IMR-90 (cell line): ENCODE measurements at regions not wholly inside any gene's neighbourhood (a gene's known extent, or its start where the extent isn't known, plus 50 kb on each side); places are given as distances from the start of the nearest gene placed in this dataset.

ENCODE experiments used
- ATAC-seq: fragments of 200-7000 bp; cut with Tn5 transposase; 2 replicates; pipeline ENCODE4 v1.9.1; 2020; ENCODE audit warnings: low read depth, mild to moderate bottlenecking, moderate library complexity
- BruUV-seq: library from RNA; stranded (reverse); fragments of 400-500 nt; replicated peaks from 2 replicates; lab custom pipeline; 2021; lab: Mats Ljungman, UMichigan
- CTCF ChIA-PET: fragments of 300-600 bp; formaldehyde crosslinking; extraction: SDS; loops from one replicate; lab custom pipeline; 2021; ENCODE audit warnings: antibody characterized with exemption; lab: Yijun Ruan, JAX
- POLR2A ChIA-PET: fragments of 300-600 bp; sonication (Branson Sonifier 250); formaldehyde crosslinking; loops from one replicate; lab custom pipeline; 2022; ENCODE audit warnings: antibody characterized with exemption; ENCODE audit not compliant: unreplicated experiment; lab: Charles Lee
- DNase-seq: peaks from one replicate; pipeline ENCODE4 v3.0.0; 2013
- H2AFZ ChIP-seq: replicated peaks from 2 replicates; pipeline ENCODE3; 2013; ENCODE audit warnings: low read length, mild to moderate bottlenecking; ENCODE audit not compliant: poor library complexity
- H2AK5ac ChIP-seq: 2 replicates; pipeline ENCODE4 v1.6.1; 2013; ENCODE audit warnings: low read depth, low read length, inconsistent platforms
- H2AK9ac ChIP-seq: replicated peaks from 2 replicates; pipeline ENCODE3; 2013; ENCODE audit warnings: mild to moderate bottlenecking, low read depth, low read length, moderate library complexity; ENCODE audit not compliant: poor library complexity
- H2BK120ac ChIP-seq: 2 replicates; pipeline ENCODE4 v1.6.1; 2013; ENCODE audit warnings: low read depth, low read length, inconsistent platforms
- H2BK15ac ChIP-seq: 3 replicates; pipeline ENCODE4 v1.6.1; 2013; ENCODE audit warnings: low read depth, low read length, inconsistent platforms
- H2BK20ac ChIP-seq: 2 replicates; pipeline ENCODE4 v1.6.1; 2013; ENCODE audit warnings: low read depth, mild to moderate bottlenecking, inconsistent platforms, low read length, moderate library complexity
- H2BK5ac ChIP-seq: 2 replicates; pipeline ENCODE4 v1.6.1; 2013; ENCODE audit warnings: mild to moderate bottlenecking, low read depth, low read length, inconsistent platforms; ENCODE audit not compliant: poor library complexity, severe bottlenecking
- H3K14ac ChIP-seq: replicated peaks from 2 replicates; pipeline ENCODE4 v1.6.1; 2013; ENCODE audit warnings: low read depth, low read length, inconsistent platforms
- H3K18ac ChIP-seq: 2 replicates; pipeline ENCODE4 v1.6.1; 2013; ENCODE audit warnings: low read depth, low read length, control low read depth
- H3K23ac ChIP-seq: 2 replicates; pipeline ENCODE4 v1.6.1; 2013; ENCODE audit warnings: low read depth, low read length, inconsistent platforms
- H3K27ac ChIP-seq: 2 replicates; pipeline ENCODE4 v1.5.1; 2013; ENCODE audit warnings: mild to moderate bottlenecking, control low read depth, low read length; ENCODE audit not compliant: insufficient read depth
- H3K27me3 ChIP-seq: 2 replicates; pipeline ENCODE4 v1.6.1; 2013; ENCODE audit warnings: low read length; ENCODE audit not compliant: control insufficient read depth, insufficient read depth
- H3K36me3 ChIP-seq: 2 replicates; pipeline ENCODE4 v1.6.1; 2013; ENCODE audit warnings: low read length, mixed read lengths; ENCODE audit not compliant: control insufficient read depth, insufficient read depth
- H3K4ac ChIP-seq: 2 replicates; pipeline ENCODE4 v1.6.1; 2013; ENCODE audit warnings: low read depth, low read length, inconsistent platforms
- H3K4me1 ChIP-seq: 2 replicates; pipeline ENCODE4 v1.6.1; 2013; ENCODE audit warnings: low read length, mixed read lengths; ENCODE audit not compliant: control insufficient read depth, insufficient read depth
- H3K4me2 ChIP-seq: 2 replicates; pipeline ENCODE4 v1.6.1; 2013; ENCODE audit warnings: low read depth, mild to moderate bottlenecking, control low read depth, low read length, moderate library complexity
- H3K4me3 ChIP-seq: 2 replicates; pipeline ENCODE4 v1.5.1; 2013; ENCODE audit warnings: low read depth, mild to moderate bottlenecking, control low read depth, low read length, moderate library complexity; ENCODE audit not compliant: insufficient read depth
- H3K56ac ChIP-seq: 2 replicates; pipeline ENCODE4 v1.6.1; 2013; ENCODE audit warnings: low read length, inconsistent platforms; ENCODE audit not compliant: insufficient read depth; ENCODE audit errors: extremely low read depth
- H3K79me1 ChIP-seq, 2 experiments: 2 replicates each; pipeline ENCODE4 v1.6.1; 2013; ENCODE audit warnings: low read length in 2 of 2, inconsistent platforms in 1 of 2, low read depth in 1 of 2
- H3K9ac ChIP-seq: 2 replicates; pipeline ENCODE4 v1.6.1; 2013; ENCODE audit warnings: low read depth, low read length, control low read depth
- H3K9me1 ChIP-seq: 2 replicates; pipeline ENCODE4 v1.6.1; 2013; ENCODE audit warnings: low read length, inconsistent platforms; ENCODE audit not compliant: insufficient read depth
- H3K9me3 ChIP-seq: 2 replicates; pipeline ENCODE4 v1.6.1; 2013; ENCODE audit warnings: low read length; ENCODE audit not compliant: control insufficient read depth, insufficient read depth
- H4K20me1 ChIP-seq: 2 replicates; pipeline ENCODE4 v1.6.1; 2013; ENCODE audit warnings: low read length, inconsistent platforms; ENCODE audit not compliant: insufficient read depth
- H4K5ac ChIP-seq: 2 replicates; pipeline ENCODE4 v1.6.1; 2013; ENCODE audit warnings: mild to moderate bottlenecking, low read depth, low read length, control low read depth
- H4K8ac ChIP-seq, 2 experiments: 2 replicates each; pipeline ENCODE4 v1.6.1; 2013; ENCODE audit warnings: low read depth in 2 of 2, low read length in 2 of 2, control low read depth in 1 of 2, inconsistent platforms in 1 of 2
- H4K91ac ChIP-seq: 2 replicates; pipeline ENCODE4 v1.6.1; 2013; ENCODE audit warnings: low read depth, low read length, inconsistent platforms; ENCODE audit not compliant: insufficient read depth
- BHLHE40 ChIP-seq: fragments of 150-350 bp; IDR thresholded peaks from 2 replicates; pipeline ENCODE4 v1.6.1; 2016; ENCODE audit warnings: mild to moderate bottlenecking, low read depth, low read length
- CEBPB ChIP-seq: IDR thresholded peaks from 2 replicates; pipeline ENCODE4 v1.6.1; 2012; ENCODE audit warnings: low read depth, low read length, improper control_type of control experiment
- CHD1 ChIP-seq: IDR thresholded peaks from 2 replicates; pipeline ENCODE4 v1.6.1; 2012; ENCODE audit warnings: low read depth, low read length, improper control_type of control experiment
- CTCF ChIP-seq: conservative IDR thresholded peaks from 2 replicates; pipeline ENCODE4 v1.5.1; 2012; ENCODE audit warnings: mild to moderate bottlenecking, low read depth, low read length, improper control_type of control experiment
- ELK1 ChIP-seq: fragments of 150-350 bp; IDR thresholded peaks from 2 replicates; pipeline ENCODE4 v1.6.1; 2016; ENCODE audit warnings: low read depth, mild to moderate bottlenecking, low read length, moderate library complexity, borderline replicate concordance
- FOS ChIP-seq: fragments of 150-350 bp; IDR thresholded peaks from 2 replicates; pipeline ENCODE4 v1.6.1; 2016; ENCODE audit warnings: low read depth, low read length
- MAFK ChIP-seq: IDR thresholded peaks from 2 replicates; pipeline ENCODE4 v1.6.1; 2012; ENCODE audit warnings: low read depth, low read length, improper control_type of control experiment
- MAZ ChIP-seq: IDR thresholded peaks from 2 replicates; pipeline ENCODE4 v1.6.1; 2012; ENCODE audit warnings: low read depth, mild to moderate bottlenecking, low read length, improper control_type of control experiment, moderate library complexity, borderline replicate concordance
- MXI1 ChIP-seq: IDR thresholded peaks from 2 replicates; pipeline ENCODE4 v1.6.1; 2012; ENCODE audit warnings: low read depth, mild to moderate bottlenecking, low read length, moderate library complexity, borderline replicate concordance
- NFE2L2 ChIP-seq: fragments of 150-350 bp; IDR thresholded peaks from 2 replicates; pipeline ENCODE4 v1.6.1; 2016; ENCODE audit warnings: low read depth, mild to moderate bottlenecking, low read length
- POLR2A ChIP-seq: IDR thresholded peaks from 2 replicates; pipeline ENCODE4 v1.6.1; 2012; ENCODE audit warnings: mild to moderate bottlenecking, low read depth, low read length
- RAD21 ChIP-seq: IDR thresholded peaks from 2 replicates; pipeline ENCODE4 v1.6.1; 2012; ENCODE audit warnings: low read length, improper control_type of control experiment
- RCOR1 ChIP-seq: IDR thresholded peaks from 2 replicates; pipeline ENCODE4 v1.6.1; 2012; ENCODE audit warnings: mild to moderate bottlenecking, low read length, improper control_type of control experiment; ENCODE audit not compliant: insufficient replicate concordance
- RFX5 ChIP-seq: IDR thresholded peaks from 2 replicates; pipeline ENCODE4 v1.8.0; 2012; ENCODE audit warnings: low read depth, mild to moderate bottlenecking, low read length, moderate library complexity
- SMC3 ChIP-seq: fragments of 150-350 bp; IDR thresholded peaks from 2 replicates; pipeline ENCODE4 v1.6.1; 2016; ENCODE audit warnings: low read depth, mild to moderate bottlenecking, antibody characterized with exemption, low read length, moderate library complexity
- WGBS, 2 experiments: methylation state at CpG; one replicate each; pipeline versions ENCODE4 v1.1.5 to v1.1.7; 2013; ENCODE audit warnings: missing lambda C conversion rate in 2 of 2; ENCODE audit not compliant: insufficient read length in 1 of 2; ENCODE audit errors: extremely low coverage in 2 of 2; 5-methylcytosine and 5-hydroxymethylcytosine counted together
- dilution Hi-C: fragments of 300-500 bp; cut with HindIII; formaldehyde crosslinking; loops from one replicate; pipeline ENCODE4 v1.14.3; 2018; ENCODE audit warnings: low sequenced_read_pairs; ENCODE audit not compliant: unreplicated experiment
- in situ Hi-C: fragments of 300-500 bp; cut with MboI; formaldehyde crosslinking; loops from 3 replicates; pipeline ENCODE4 v1.14.3; 2019; ENCODE audit warnings: low sequenced_read_pairs, inconsistent platforms, mixed read lengths
- intact Hi-C: fragments of 100-400 bp; cut with micrococcal nuclease; formaldehyde crosslinking; loops from 2 replicates; pipeline ENCODE4 v1.10.0; 2022
- TF ChIP-seq, protein P1 (sequence below): fragments of 150-350 bp; IDR thresholded peaks from 2 replicates; pipeline ENCODE4 v1.6.1; 2017; ENCODE audit warnings: mild to moderate bottlenecking, antibody characterized with exemption, low read length, low read depth

DNA sequence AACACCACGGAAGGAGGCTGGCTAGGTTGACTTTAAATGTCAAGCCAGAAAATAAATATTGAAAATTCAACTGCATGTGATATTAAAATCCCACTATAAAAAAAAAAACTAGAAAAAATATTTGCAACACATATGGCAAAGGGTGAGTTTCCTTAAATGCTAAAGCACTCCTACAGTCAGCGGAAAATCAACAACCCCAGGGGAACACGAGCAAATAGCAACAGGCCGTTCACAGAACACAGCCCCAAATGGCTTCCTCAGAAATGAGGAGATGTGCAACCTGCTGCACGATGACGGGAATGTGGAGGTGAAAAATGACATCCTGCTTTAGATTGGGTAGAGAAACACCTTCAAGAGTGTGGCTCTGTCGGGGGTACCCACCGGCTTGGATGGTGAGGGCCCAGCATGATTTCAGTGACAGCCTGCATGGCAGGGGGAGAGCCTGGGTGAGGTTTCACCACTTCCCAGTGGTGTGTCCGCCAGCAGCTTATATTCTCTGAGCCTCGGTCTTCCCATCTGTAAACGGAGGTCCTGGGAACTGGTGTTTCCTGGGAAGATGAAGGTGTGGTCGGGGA lies 157.9 kb upstream of the GLI2 start:
- Histone ChIP-seq H3K4me2 (no peak overlapping the region), H3K9ac (no peak overlapping the region), H3K4ac (no peak overlapping the region), H4K8ac (no peak overlapping the region), H2BK20ac (no peak overlapping the region), H3K79me1 (no peaks in the 10 kb centered on the region), H2AK9ac (no peak overlapping the region), H2BK15ac (no peak overlapping the region), H3K9me3 (peaks cover 2% of the 10 kb centered on the region; the same call in 1 of the 2 replicates), H4K5ac (no peak overlapping the region), H4K91ac (no peak overlapping the region), H3K4me3 (no peak overlapping the region), H3K4me1 (no peaks in the 10 kb centered on the region), H3K36me3 (no peaks in the 10 kb centered on the region), H2AK5ac (no peak overlapping the region), H2BK120ac (no peak overlapping the region), H2BK5ac (no peak overlapping the region), H3K9me1 (0 out of 2 replicates have a peak, but pooled peaks cover 6% of the 10 kb centered on the region), H2AFZ (no peak overlapping the region), H3K56ac (no peak overlapping the region), H3K27ac (no peak overlapping the region), H3K27me3 (peaks cover 65% of the 10 kb centered on the region), H3K23ac (no peak overlapping the region), H3K14ac (no peak overlapping the region), H3K18ac (no peak overlapping the region), H4K20me1 (no peaks in the 10 kb centered on the region)
- DNase-seq: no peak
- CTCF ChIA-PET: no interaction called here
- POLR2A ChIA-PET: no interaction called here
- BruUV-seq: no TSS peak
- intact Hi-C loops (no loop called here), in situ Hi-C loops (no loop called here), dilution Hi-C loops (no loop called here)
- WGBS, 2 experiments: 40% methylated on average over 1 of the region's 12 CpGs; no CpG with 5 or more reads in 1 of the 2 experiments
- ATAC-seq: no peak
- TF ChIP-seq RAD21 (no peak), MAZ (no peak), RCOR1 (no peak), CHD1 (no peak), BHLHE40 (no peak), RFX5 (no peak), FOS (no peak), POLR2A (no peak), ELK1 (no peak), MAFK (no peak), CEBPB (no peak), MXI1 (no peak), SMC3 (no peak), CTCF (no peak), NFE2L2 (no peak)
- TF ChIP-seq, protein P1, sequence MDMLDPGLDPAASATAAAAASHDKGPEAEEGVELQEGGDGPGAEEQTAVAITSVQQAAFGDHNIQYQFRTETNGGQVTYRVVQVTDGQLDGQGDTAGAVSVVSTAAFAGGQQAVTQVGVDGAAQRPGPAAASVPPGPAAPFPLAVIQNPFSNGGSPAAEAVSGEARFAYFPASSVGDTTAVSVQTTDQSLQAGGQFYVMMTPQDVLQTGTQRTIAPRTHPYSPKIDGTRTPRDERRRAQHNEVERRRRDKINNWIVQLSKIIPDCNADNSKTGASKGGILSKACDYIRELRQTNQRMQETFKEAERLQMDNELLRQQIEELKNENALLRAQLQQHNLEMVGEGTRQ: no peak
